ENCODE measurements at regions not wholly inside any gene's neighbourhood (a gene's known extent, or its start where the extent isn't known, plus 50 kb on each side); places are given as distances from the start of the nearest gene placed in this dataset.

DNA sequence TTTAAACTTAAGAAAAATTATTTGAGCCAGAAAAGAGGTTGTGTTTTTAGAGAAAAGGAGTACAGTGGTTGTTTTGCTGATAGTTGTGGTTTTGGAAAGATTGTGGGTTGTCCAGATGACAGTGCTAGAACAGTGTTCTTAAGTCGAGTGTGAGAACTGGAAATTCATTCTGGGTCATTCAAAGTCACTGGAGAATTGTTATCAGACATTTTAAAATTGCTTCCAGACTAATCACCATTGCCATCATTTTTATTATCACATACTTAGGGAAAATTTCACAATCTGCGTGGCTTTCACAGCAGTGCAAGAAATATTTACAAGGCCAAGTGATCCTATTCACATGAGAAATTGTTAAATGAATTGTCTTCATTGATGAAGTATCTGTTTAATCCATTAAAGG lies 242.2 kb upstream of the DDI1 start:
- Histone ChIP-seq H3K36me3 (ENCODE audit: control insufficient read depth, insufficient read depth, low read length) (no peaks in the 10 kb centered on the region), H3K27me3 (ENCODE audit: control insufficient read depth, insufficient read depth, low read length) (no peaks in the 10 kb centered on the region), H3K4me3 (ENCODE audit: low read depth, low read length) (no peak overlapping the region)
- no peak for DNase-seq (ENCODE audit: low read depth)
- TF ChIP-seq, protein P1, sequence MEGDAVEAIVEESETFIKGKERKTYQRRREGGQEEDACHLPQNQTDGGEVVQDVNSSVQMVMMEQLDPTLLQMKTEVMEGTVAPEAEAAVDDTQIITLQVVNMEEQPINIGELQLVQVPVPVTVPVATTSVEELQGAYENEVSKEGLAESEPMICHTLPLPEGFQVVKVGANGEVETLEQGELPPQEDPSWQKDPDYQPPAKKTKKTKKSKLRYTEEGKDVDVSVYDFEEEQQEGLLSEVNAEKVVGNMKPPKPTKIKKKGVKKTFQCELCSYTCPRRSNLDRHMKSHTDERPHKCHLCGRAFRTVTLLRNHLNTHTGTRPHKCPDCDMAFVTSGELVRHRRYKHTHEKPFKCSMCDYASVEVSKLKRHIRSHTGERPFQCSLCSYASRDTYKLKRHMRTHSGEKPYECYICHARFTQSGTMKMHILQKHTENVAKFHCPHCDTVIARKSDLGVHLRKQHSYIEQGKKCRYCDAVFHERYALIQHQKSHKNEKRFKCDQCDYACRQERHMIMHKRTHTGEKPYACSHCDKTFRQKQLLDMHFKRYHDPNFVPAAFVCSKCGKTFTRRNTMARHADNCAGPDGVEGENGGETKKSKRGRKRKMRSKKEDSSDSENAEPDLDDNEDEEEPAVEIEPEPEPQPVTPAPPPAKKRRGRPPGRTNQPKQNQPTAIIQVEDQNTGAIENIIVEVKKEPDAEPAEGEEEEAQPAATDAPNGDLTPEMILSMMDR (IDR thresholded peaks at IDR 0.05; ENCODE audit: insufficient read depth, low read length, poor library complexity, severe bottlenecking) = no peak

DNA sequence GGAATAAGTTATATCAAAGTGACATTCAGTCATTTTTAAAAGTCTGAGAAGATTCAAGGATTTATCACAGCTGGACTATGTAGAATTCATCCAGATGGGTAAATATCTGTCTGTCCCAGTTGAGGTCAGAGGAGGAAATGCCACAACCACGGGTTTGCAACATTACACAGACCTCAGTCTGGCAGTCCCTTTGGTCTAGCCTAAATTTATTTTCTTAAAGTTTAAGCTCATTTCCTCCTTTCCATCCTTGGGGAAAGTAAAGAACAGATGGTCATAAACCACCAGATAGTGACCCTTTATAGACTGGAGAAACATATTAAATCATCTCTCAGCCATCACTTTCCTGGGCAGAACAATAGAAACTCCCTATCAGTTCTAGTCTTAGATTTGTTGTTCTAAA lies 238.4 kb upstream of the DDI1 start:
- no peak for DNase-seq (ENCODE audit: low read depth)

DNA sequence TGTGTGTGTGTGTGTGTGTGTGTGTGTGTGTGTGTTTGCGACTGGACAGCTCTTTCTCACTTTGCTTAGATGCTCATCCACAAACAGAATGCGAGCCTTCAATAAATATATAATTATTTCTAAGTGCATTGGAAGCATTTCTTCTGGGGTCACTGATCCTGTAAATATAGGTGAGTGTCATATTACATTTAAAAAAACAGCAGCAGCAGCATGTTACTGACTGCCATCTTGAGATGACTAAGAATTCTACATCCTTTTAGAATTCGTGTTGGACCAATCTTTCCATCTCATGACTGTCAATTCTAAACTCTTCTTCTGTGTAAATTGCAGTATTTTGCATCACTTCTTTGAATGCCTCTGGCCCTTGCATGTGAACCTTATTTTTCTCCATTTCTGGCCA lies 238.0 kb upstream of the DDI1 start:
- TF ChIP-seq, protein P1 (IDR thresholded peaks at IDR 0.05; ENCODE audit: insufficient read depth, low read length, poor library complexity, severe bottlenecking) = no peak
- DNase-seq (ENCODE audit: low read depth) = no peak
- no peak overlapping the region for H3K4me3 ChIP-seq (ENCODE audit: low read depth, low read length)
- no peaks in the 10 kb centered on the region for H3K36me3 ChIP-seq (ENCODE audit: control insufficient read depth, insufficient read depth, low read length)
- no peaks in the 10 kb centered on the region for H3K27me3 ChIP-seq (ENCODE audit: control insufficient read depth, insufficient read depth, low read length)

More for the DNA sequence above, 238.4 kb upstream of the DDI1 start:
- H3K36me3 ChIP-seq (ENCODE audit: control insufficient read depth, insufficient read depth, low read length) = no peaks in the 10 kb centered on the region
- TF ChIP-seq, protein P1 (IDR thresholded peaks at IDR 0.05; ENCODE audit: insufficient read depth, low read length, poor library complexity, severe bottlenecking) = no peak
- H3K4me3 ChIP-seq (ENCODE audit: low read depth, low read length) = no peak overlapping the region
- H3K27me3 ChIP-seq (ENCODE audit: control insufficient read depth, insufficient read depth, low read length) = no peaks in the 10 kb centered on the region

DNA sequence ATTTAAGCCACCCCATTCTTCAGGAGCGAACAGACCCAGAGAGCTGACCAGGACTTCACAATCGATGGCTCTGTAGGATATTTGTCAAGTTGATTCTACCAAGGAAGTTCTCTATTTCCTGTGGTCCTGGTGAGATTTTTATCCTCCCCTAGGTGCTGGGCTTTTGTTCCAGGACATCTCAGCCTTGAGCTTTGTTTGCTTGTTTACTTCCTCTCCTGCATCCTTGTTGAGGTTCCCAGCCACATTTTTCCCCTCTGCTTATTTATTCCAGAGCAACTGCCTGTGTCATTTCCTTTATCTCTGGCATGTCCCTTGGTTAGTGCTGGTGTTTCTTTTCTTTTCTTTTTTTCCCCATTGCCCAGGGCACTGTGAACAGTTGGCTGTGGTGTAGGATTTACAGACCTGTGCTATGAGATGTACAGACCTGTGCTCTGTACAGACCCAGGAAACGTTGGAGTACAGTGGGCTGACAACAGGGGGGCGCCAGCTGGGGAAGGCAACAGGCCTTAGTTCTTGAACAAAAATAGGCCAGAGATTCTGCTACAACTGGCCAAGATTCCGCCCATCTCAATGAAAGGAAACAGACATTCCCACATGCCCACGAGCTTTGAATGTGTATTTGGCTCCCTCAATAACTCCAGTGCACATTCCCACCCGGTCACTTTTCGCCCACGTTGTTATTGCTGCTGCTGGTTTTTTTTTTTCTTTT lies 235.9 kb upstream of the DDI1 start:
- no peaks in the 10 kb centered on the region for H3K27me3 ChIP-seq (ENCODE audit: control insufficient read depth, insufficient read depth, low read length)
- H3K4me3 ChIP-seq (ENCODE audit: low read depth, low read length) = no peak overlapping the region
- TF ChIP-seq, protein P1 (IDR thresholded peaks at IDR 0.05; ENCODE audit: insufficient read depth, low read length, poor library complexity, severe bottlenecking) = no peak
- DNase-seq (ENCODE audit: low read depth) = no peak
- no peaks in the 10 kb centered on the region for H3K36me3 ChIP-seq (ENCODE audit: control insufficient read depth, insufficient read depth, low read length)

DNA sequence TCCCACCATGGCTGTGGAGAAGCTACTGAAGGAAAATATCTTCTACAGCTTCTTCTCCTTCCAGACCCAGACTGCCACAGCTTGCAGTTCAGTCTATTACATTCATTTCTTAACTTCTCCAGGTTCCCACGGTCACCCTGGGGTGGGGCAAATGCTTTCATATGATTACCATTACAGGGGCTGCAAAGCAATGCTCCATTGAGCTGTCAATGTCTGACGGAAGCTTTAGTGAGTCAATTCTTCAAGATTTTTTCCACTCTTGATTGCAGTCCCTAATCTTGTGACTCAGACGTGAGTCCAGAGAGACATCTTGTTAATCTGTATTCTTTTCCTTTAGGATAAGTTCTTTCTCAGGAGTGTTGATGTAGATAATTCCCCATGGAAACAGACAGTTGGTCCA lies 233.4 kb upstream of the DDI1 start:
- no peaks in the 10 kb centered on the region for H3K36me3 ChIP-seq (ENCODE audit: control insufficient read depth, insufficient read depth, low read length)
- H3K4me3 ChIP-seq (ENCODE audit: low read depth, low read length) = no peak overlapping the region
- TF ChIP-seq, protein P1 (IDR thresholded peaks at IDR 0.05; ENCODE audit: insufficient read depth, low read length, poor library complexity, severe bottlenecking) = no peak
- DNase-seq (ENCODE audit: low read depth) = peak; percentile 73
- no peaks in the 10 kb centered on the region for H3K27me3 ChIP-seq (ENCODE audit: control insufficient read depth, insufficient read depth, low read length)

DNA sequence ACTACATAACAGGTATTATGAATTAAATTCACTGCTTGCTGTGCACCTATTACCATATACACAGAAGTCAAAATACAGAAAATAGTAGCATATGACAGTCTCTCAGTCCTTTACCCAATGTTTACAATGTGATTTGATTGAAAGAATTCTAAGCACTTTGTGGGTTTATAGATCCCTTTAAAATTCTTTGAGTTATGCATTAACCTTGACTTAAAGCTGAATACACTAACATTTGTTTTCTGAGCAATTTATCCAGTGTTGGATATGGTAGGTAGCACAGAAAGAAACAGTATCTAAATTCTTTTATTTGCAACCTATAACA lies 230.8 kb upstream of the DDI1 start:
- H3K4me3 ChIP-seq (ENCODE audit: low read depth, low read length) = no peak overlapping the region
- DNase-seq (ENCODE audit: low read depth) = no peak

More for the DNA sequence above, 230.8 kb upstream of the DDI1 start:
- Histone ChIP-seq H3K36me3 (ENCODE audit: control insufficient read depth, insufficient read depth, low read length) (no peaks in the 10 kb centered on the region), H3K27me3 (ENCODE audit: control insufficient read depth, insufficient read depth, low read length) (no peaks in the 10 kb centered on the region)
- TF ChIP-seq, protein P1 (IDR thresholded peaks at IDR 0.05; ENCODE audit: insufficient read depth, low read length, poor library complexity, severe bottlenecking) = no peak
